Body of pancreas (tissue), 4 donors: ENCODE measurements at regions not wholly inside any gene's neighbourhood (a gene's known extent, or its start where the extent isn't known, plus 50 kb on each side); places are given as distances from the start of the nearest gene placed in this dataset.

ENCODE experiments used
- CTCF ChIP-seq, 7 experiments: fragments of 450-650 bp in 4 of 7; fragments of 200-600 bp in 3 of 7; sonication (generic) in 3 of 7; IDR thresholded peaks; one replicate each; pipeline ENCODE4 v1.5.1; 2016 to 2019; ENCODE audit warnings: antibody characterized with exemption in 7 of 7
- POLR2A ChIP-seq, 3 donors: fragments of 450-650 bp; IDR thresholded peaks; one replicate each; pipeline ENCODE4 v1.6.1; 2016; ENCODE audit warnings: antibody characterized with exemption in 3 of 3, mild to moderate bottlenecking in 2 of 3

GRCh38 chr14:25101276-25101675, 51.3 kb upstream of the STXBP6 start:
- TF ChIP-seq CTCF (IDR thresholded peaks at IDR 0.05) (no peak), POLR2A (IDR thresholded peaks at IDR 0.05) (no peak)
